ENCODE measurements at regions not wholly inside any gene's neighbourhood (a gene's known extent, or its start where the extent isn't known, plus 50 kb on each side); places are given as distances from the start of the nearest gene placed in this dataset.
A peak's percentile ranks its signal among the peaks of the same experiment; 100 is the strongest.
"Not testable (repeated sequence)": the region's sequence is repeated elsewhere in the genome, so short reads cannot be mapped to it uniquely, and the experiment has no call there.

DNA sequence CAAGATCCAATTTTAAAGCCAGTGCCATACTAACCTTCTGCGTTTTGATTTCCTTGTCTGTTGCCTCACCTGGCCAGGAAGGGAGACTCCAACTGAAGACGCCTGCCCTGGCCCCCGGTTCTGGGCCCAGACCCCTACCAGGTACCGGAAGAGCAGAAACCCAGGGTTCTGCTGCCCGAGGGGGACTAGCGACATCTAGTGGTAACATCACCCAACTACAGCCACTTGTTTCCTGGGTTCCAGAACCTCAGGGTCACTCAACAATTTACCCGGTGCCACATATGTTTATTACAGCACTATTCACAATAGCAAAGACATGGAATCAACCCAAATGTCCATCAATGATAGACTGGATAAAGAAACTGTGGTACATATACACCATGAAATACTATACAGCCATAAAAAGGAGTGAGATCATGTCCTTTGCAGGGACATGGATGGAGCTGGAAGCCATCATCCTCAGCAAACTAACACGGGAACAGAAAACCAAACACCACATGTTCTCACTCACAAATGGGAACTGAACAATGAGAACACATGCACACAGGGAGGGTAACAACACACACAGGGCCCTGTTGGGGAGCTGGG lies 268.7 kb upstream of the IRX4 start:
- H3K27ac ChIP-seq; DNase-seq; H3K36me3 ChIP-seq; H3K9me3 ChIP-seq; intact Hi-C loops (cut with DNase I; ENCODE audit: low total_unique reads); H3K4me1 ChIP-seq; H3K27me3 ChIP-seq; H3K4me3 ChIP-seq: not testable (repeated sequence)
- TF ChIP-seq, protein P1, sequence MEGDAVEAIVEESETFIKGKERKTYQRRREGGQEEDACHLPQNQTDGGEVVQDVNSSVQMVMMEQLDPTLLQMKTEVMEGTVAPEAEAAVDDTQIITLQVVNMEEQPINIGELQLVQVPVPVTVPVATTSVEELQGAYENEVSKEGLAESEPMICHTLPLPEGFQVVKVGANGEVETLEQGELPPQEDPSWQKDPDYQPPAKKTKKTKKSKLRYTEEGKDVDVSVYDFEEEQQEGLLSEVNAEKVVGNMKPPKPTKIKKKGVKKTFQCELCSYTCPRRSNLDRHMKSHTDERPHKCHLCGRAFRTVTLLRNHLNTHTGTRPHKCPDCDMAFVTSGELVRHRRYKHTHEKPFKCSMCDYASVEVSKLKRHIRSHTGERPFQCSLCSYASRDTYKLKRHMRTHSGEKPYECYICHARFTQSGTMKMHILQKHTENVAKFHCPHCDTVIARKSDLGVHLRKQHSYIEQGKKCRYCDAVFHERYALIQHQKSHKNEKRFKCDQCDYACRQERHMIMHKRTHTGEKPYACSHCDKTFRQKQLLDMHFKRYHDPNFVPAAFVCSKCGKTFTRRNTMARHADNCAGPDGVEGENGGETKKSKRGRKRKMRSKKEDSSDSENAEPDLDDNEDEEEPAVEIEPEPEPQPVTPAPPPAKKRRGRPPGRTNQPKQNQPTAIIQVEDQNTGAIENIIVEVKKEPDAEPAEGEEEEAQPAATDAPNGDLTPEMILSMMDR (IDR thresholded peaks at IDR 0.05), result peak; percentile 11 to 23

DNA sequence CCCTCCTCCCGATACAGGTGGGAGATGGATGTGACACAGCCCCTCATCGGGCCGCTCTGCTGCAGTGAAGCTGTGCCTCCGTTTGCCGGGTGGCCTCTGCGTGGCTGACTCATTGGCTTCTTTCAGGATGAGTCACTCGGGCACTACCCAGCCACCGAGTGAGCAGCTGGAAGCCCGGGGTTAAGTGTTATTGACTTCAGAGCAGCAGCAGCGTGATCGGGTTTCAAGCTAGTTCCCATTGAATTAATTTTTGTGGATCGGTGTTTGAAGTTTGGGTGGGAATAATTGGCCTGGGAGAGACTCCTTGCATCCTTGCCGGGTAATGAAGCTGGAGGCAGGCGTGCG lies 266.4 kb upstream of the IRX4 start:
- no peak for DNase-seq
- H3K9me3 ChIP-seq, result no peaks in the 10 kb centered on the region
- intact Hi-C loops (cut with DNase I; ENCODE audit: low total_unique reads), result no loop called here
- H3K4me1 ChIP-seq, result no peaks in the 10 kb centered on the region
- TF ChIP-seq, protein P1 (IDR thresholded peaks at IDR 0.05), result no peak
- no peak overlapping the region for H3K27ac ChIP-seq
- H3K4me3 ChIP-seq, result no peak overlapping the region
- H3K27me3 ChIP-seq, result peaks cover 0 to 4% of the 10 kb centered on the region in 2 donors
- no peaks in the 10 kb centered on the region for H3K36me3 ChIP-seq

DNA sequence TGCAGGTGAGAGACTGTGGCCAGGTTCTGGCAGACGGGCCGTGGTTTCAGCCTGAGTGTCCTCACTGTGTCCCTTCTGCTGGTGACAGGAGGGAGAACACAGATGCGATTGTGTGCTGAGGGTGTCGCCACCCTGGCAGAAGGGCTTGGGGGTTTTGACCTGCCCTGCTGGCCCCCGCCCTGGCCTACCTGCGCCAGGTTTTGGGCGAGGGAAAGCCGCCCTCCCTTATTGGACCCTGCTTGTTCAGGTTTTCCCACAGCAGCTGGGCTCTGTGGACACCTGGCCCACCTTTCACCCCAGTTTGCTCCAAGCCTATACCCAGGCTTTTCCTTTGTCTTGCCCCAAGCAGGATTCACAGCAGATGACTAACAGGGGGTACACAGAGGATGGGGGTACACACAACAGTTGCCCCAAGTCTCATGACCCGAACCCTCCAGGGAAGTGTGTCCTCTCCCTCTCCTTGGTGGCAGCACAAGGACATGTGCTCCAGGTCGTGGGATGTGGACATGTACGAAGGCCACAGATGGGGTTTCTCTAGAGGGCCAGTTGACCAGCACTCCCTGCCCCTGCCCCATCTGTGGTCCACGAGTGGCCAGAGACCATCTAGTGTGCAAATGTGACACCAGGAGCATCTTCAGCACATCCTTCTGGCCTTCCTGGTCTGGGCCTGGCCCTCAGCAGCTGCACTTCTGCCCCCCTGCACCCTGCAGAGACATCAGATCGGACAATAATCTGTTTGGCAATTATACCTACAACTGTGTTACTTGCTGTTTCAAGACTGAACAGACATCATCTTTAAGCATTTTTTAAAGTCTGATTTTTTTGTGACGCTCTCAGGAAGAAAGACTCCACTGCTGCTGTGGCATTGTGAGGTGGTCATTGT lies 265.8 kb upstream of the IRX4 start:
- no peak for DNase-seq
- intact Hi-C loops (cut with DNase I; ENCODE audit: low total_unique reads), result no loop called here
- TF ChIP-seq, protein P1 (IDR thresholded peaks at IDR 0.05), result no peak

DNA sequence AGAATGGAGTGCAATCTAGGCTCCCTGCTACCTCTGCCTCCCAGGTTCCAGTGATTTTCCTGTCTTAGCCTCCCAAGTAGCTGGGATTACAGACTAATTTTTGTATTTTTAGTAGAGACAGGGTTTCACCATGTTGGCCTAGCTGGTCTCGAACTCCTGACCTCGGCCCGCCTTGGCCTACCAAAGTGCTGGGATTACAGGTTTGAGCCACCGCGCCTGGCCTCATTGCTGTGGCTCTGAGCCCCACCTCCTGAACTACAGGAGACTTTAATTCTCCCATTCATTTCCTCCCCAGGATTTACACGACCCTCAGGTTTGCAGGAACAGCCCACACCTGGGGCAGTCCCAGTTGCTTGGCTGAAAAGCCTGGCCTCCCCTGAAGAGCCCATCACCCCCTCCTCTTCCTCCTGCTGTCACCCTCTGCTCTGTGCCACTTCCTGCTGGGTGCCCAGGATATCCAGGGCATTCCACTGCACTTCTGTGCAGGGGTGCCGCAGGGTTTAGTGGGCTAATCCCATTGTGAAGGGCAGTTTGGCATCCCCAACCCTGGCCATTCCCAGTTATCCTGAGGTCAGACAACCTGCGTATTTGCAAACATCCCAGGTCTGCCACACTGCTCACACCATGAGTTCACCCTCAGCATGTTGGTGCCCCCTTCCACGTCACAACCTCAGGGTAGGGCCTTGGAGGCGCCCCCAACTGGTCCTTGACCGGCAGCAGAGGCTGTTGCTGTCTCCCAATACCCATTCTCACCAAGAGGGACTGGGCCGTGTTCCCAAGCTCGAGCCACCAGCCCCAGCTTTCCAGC lies 265.0 kb upstream of the IRX4 start:
- Histone ChIP-seq H3K27me3 (peaks cover 0 to 4% of the 10 kb centered on the region in 2 donors), H3K4me3 (no peak overlapping the region), H3K27ac (no peak overlapping the region), H3K4me1 (no peaks in the 10 kb centered on the region), H3K36me3 (no peaks in the 10 kb centered on the region), H3K9me3 (no peaks in the 10 kb centered on the region)
- TF ChIP-seq, protein P1 (IDR thresholded peaks at IDR 0.05), result no peak
- intact Hi-C loops (cut with DNase I; ENCODE audit: low total_unique reads), result no loop called here
- no peak for DNase-seq

More for the DNA sequence above, 265.8 kb upstream of the IRX4 start:
- H3K9me3 ChIP-seq, result no peaks in the 10 kb centered on the region
- H3K4me3 ChIP-seq, result no peak overlapping the region
- H3K27ac ChIP-seq, result no peak overlapping the region
- H3K27me3 ChIP-seq, result peaks cover 0 to 4% of the 10 kb centered on the region in 2 donors
- H3K4me1 ChIP-seq, result no peaks in the 10 kb centered on the region
- no peaks in the 10 kb centered on the region for H3K36me3 ChIP-seq

DNA sequence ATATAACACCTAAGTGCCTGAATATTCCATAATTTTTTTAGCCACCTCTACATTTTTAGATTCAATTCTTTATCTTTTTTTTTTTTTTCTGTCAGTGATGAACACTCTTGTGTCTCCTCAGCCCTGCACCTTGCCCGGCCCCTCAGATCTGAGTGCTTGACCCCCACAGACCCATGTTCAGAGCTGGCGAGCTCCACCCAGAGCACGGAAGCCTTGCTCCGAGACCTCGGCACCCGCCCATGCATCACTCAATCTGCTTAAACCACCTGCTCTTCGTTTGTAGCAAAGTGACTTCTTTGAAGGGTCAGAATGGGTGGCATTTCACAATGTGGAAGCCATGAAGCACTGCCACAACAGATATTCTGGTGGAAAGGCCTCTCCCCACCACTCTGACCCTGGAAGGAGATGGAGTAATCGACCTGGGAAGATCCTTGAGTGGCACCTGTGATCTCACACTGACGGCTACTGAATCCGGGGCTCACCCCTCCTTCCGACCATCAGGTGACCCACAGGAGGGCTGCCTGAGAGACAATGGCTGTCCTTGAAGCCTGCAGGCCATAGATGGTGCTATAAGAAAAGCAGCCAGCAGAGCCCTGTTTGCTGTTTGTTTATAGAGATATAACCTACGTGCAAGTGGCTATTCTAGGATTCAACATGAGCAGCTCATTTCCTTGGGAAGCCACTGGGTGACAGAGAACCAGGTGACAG lies 261.1 kb upstream of the IRX4 start:
- Histone ChIP-seq H3K27me3 (no peaks in the 10 kb centered on the region), H3K36me3 (no peaks in the 10 kb centered on the region), H3K9me3 (no peaks in the 10 kb centered on the region), H3K4me3 (no peak overlapping the region), H3K4me1 (no peaks in the 10 kb centered on the region), H3K27ac (no peak overlapping the region)
- TF ChIP-seq, protein P1 (IDR thresholded peaks at IDR 0.05), result no peak
- intact Hi-C loops (cut with DNase I; ENCODE audit: low total_unique reads), result no loop called here
- DNase-seq, result peak in 1 of 2 donors; percentile 24

All from tibial artery (tissue), 4 donors.